Globus pallidus (tissue), 1 donor: ENCODE measurements at regions not wholly inside any gene's neighbourhood (a gene's known extent, or its start where the extent isn't known, plus 50 kb on each side); places are given as distances from the start of the nearest gene placed in this dataset.
"Not testable (repeated sequence)": the region's sequence is repeated elsewhere in the genome, so short reads cannot be mapped to it uniquely, and the experiment has no call there.

Source experiments
- DNase-seq: peaks from one replicate; pipeline ENCODE4 v3.0.0-alpha.2; 2015; ENCODE audit warnings: low spot score

- DNase-seq = not testable (repeated sequence)
Measured at GRCh38 chr21:6363591-6363990, 4157.8 kb upstream of the TPTE start.

- not testable (repeated sequence) for DNase-seq
Measured at GRCh38 chr21:6368824-6369223, 4152.6 kb upstream of the TPTE start.

DNA sequence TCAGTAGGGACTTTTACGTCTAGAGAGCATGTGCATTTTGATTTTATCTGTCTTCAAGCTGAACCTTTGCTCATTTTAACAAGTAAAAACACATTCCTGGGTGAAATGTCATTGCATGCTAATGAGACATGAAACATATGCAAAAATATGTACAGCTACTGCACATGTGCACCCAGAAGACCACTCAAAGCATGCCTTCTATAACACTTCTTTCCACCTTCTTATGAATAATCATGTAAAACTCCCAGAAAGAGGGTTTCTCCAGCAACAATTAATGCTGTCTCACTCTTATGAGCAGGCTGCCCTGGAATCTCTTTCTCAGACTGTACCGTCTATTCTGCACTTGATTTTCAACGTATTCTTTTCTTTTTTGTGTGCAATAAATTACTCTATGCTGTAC lies 4148.1 kb upstream of the TPTE start:
- DNase-seq = peak; percentile 0

DNA sequence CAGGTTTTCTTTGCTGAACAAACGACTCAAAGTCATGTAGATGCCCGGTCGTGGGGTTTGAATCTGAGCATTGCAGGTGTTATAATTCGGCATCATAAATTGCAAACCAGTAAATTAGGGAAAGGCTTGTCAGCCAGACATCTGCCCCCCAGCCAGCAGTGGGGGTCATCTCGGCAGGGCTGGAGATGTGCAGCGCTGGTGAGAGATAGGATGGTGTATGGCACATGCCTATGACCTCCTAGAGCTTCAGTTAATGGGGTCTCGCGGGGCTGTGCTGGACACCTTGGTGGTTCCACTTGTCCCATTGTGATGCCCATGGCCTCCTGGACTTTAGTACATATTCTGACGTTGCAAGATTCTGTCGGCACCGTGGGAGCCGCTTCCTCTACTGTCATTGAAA lies 4147.2 kb upstream of the TPTE start:
- DNase-seq = not testable (repeated sequence)

DNA sequence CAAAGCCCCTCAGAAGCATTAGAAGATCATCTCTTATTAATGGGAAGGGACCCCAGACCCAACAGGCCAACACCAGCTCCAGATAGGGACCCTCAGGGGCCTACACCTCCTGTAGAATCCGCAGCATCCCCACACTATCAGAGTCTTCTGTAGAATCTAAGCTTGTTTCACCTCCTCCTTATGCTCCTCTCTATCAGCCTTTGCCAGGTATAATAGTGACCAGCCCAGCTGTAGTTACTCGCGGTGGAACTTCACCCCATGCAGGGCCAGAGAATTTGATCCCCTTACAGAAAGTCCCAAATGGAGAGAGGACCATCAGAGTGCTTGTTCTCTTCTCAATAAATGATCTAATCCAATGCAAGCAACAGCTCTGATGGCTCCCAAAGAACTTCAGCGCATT lies 4146.5 kb upstream of the TPTE start:
- DNase-seq = peak; percentile 0

GRCh38 chr21:6375776-6376175 lies 4145.6 kb upstream of the TPTE start:
- not testable (repeated sequence) for DNase-seq

DNA sequence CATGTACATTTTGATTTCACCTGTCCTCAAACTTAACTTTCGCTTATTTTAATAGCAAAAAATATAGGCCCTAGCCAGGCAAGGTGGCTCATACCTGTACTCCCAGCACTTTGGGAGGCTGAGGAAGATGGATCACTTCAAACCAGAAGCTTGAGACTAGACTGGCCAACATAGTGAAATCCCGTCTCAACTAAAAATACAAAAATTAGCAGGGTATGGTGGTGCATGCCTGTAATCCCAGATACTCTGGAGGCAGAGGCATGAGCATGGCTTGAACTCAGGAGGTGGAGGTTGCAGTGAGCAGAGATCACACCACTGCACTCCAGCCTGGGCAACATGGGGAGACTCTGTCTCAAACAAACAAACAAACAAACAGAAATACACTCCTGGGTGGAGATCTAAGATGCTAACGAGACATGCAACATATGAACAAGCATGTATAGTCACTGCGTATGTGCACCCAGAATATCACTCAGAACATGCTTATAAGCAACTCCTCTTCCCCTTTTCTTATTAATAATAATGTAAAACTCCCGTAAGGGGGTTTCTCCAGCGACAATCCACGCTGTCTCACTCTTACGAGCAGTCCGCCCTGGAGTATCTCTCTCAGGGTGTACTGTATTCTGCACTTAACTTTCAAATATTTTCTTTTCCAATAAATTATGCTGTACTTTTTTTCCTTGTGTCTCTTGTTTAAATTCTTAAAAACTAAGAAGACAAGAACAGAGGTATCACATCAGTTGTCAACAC lies 4144.9 kb upstream of the TPTE start:
- not testable (repeated sequence) for DNase-seq
